Epithelial cell of proximal tubule (primary cell): ENCODE measurements at regions not wholly inside any gene's neighbourhood (a gene's known extent, or its start where the extent isn't known, plus 50 kb on each side); places are given as distances from the start of the nearest gene placed in this dataset.
A peak's percentile ranks its signal among the peaks of the same experiment; 100 is the strongest.

Experiments
- DNase-seq: peaks from one replicate; pipeline ENCODE4 v3.0.0-alpha.2; 2011; ENCODE audit warnings: low read depth
- H3K4me3 ChIP-seq: 2 replicates; pipeline ENCODE4 v1.5.1; 2011; ENCODE audit warnings: low read depth, mild to moderate bottlenecking, low read length
- CTCF ChIP-seq: conservative IDR thresholded peaks from 2 replicates; pipeline ENCODE4 v1.5.1; 2012; ENCODE audit warnings: low read depth, mild to moderate bottlenecking, low read length

- DNase-seq: no peak
- TF ChIP-seq CTCF: no peak
These were observed 78.5 kb upstream of the ALDH1A1 start for GRCh38 chr9:73031350-73031749.

GRCh38 chr9:73030370-73031030, 77.6 kb upstream of the ALDH1A1 start:
- no peak for TF ChIP-seq CTCF
- H3K4me3 ChIP-seq: no peak overlapping the region
- DNase-seq: no peak

More at GRCh38 chr9:73031350-73031749, 78.5 kb upstream of the ALDH1A1 start:
- H3K4me3 ChIP-seq: no peak overlapping the region

GRCh38 chr9:73029346-73029745, 76.5 kb upstream of the ALDH1A1 start:
- no peak overlapping the region for H3K4me3 ChIP-seq
- TF ChIP-seq CTCF: no peak
- DNase-seq: no peak

- TF ChIP-seq CTCF: no peak
- H3K4me3 ChIP-seq: no peak overlapping the region
- DNase-seq: no peak
These were observed 73.5 kb upstream of the ALDH1A1 start for GRCh38 chr9:73026375-73026774.

GRCh38 chr9:73024601-73025034, 71.8 kb upstream of the ALDH1A1 start:
- no peak overlapping the region for H3K4me3 ChIP-seq
- TF ChIP-seq CTCF: no peak
- DNase-seq: no peak

GRCh38 chr9:73023025-73023541, 70.2 kb upstream of the ALDH1A1 start:
- no peak for DNase-seq
- peak; percentile 92 for TF ChIP-seq CTCF
- H3K4me3 ChIP-seq: no peak overlapping the region

- H3K4me3 ChIP-seq: no peak overlapping the region
- no peak for TF ChIP-seq CTCF
- no peak for DNase-seq
These were observed 69.5 kb upstream of the ALDH1A1 start for GRCh38 chr9:73022353-73022752.
